LNCaP clone FGC (cell line): ENCODE measurements at regions not wholly inside any gene's neighbourhood (a gene's known extent, or its start where the extent isn't known, plus 50 kb on each side); places are given as distances from the start of the nearest gene placed in this dataset.

ENCODE experiments used
- DNase-seq: peaks from one replicate; pipeline ENCODE4 v3.0.0-alpha.2; 2011; ENCODE audit warnings: low read depth
- H3K4me3 ChIP-seq: 2 replicates; pipeline ENCODE4 v1.5.1; 2011; ENCODE audit warnings: mild to moderate bottlenecking, low read depth, low read length, control low read depth
- TF ChIP-seq, protein P1 (sequence below): IDR thresholded peaks from 2 replicates; pipeline ENCODE4 v1.5.1; 2012; ENCODE audit warnings: mild to moderate bottlenecking; ENCODE audit not compliant: control insufficient read depth, insufficient read depth; ENCODE audit errors: extremely low read depth

DNA sequence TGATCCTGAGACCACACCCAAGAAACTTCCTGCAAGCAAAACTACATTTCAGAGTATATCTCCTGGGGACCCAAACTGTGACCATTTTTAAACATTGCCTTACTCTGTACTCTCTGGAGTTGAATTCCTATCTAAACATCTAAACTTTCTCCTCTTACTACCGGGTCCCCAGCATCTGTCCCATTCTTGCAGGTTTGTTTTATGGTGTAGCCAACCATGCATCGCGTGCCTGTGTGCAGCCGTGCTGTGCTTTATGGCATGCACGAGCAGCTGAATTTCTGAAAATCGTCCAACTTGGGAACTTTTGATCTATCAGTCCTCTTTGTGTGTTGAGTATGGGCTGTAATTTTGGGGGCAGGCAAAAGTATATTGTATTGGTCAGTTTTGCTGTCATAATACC lies 423.8 kb upstream of the DPP6 start:
- no peak overlapping the region for H3K4me3 ChIP-seq
- DNase-seq: no peak
- TF ChIP-seq, protein P1, sequence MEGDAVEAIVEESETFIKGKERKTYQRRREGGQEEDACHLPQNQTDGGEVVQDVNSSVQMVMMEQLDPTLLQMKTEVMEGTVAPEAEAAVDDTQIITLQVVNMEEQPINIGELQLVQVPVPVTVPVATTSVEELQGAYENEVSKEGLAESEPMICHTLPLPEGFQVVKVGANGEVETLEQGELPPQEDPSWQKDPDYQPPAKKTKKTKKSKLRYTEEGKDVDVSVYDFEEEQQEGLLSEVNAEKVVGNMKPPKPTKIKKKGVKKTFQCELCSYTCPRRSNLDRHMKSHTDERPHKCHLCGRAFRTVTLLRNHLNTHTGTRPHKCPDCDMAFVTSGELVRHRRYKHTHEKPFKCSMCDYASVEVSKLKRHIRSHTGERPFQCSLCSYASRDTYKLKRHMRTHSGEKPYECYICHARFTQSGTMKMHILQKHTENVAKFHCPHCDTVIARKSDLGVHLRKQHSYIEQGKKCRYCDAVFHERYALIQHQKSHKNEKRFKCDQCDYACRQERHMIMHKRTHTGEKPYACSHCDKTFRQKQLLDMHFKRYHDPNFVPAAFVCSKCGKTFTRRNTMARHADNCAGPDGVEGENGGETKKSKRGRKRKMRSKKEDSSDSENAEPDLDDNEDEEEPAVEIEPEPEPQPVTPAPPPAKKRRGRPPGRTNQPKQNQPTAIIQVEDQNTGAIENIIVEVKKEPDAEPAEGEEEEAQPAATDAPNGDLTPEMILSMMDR: no peak

DNA sequence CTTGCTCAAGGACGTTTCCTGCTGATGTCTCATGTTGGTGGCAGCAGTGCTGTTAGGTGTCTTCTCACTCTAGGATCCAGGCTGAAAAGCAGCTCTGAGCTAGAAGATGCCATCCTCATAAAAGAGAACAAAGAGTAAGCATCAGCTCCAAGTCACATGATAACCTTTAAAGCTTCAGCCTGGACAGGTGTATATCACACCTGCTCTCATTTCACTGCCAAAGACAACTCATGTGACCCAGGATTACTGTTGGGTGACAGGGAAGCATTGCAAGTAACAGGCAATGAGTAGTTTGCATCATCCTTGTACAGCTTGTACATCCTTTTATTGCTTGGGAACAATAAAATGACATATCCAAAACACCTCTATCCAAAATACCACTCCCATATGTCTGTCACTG lies 423.4 kb upstream of the DPP6 start:
- TF ChIP-seq, protein P1: no peak
- DNase-seq: peak; percentile 26
- no peak overlapping the region for H3K4me3 ChIP-seq

DNA sequence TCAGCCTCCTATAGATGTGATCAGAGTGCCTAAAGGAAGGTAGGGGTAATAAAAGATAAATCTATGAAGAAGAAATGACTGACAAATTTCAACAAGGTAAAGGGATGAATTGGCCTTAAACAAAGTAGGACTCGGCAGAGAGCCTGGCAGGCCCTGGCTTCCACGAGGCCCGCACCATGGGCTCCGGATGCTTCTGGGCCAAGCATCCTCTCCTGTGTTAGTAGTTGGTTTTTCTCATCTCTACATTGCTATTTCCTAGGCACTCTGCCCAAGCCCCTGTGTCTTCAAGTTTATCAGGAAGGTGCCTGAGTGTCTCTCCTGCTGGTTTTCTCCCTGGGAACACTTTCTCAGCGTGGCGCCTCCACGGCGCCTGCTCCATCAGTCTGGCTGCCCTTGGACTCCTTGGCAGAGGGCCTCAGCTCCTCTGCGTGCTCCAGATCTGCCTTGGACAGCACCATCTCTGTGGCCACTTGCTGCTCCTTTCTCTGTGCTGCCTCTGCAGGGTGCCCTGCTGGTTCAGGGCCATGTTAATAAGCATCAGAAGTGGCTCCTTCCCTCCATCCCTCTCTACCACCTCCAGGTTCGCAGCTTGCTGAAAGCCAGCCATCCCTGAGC lies 413.3 kb upstream of the DPP6 start:
- TF ChIP-seq, protein P1: no peak
- H3K4me3 ChIP-seq: no peak overlapping the region
- DNase-seq: no peak

DNA sequence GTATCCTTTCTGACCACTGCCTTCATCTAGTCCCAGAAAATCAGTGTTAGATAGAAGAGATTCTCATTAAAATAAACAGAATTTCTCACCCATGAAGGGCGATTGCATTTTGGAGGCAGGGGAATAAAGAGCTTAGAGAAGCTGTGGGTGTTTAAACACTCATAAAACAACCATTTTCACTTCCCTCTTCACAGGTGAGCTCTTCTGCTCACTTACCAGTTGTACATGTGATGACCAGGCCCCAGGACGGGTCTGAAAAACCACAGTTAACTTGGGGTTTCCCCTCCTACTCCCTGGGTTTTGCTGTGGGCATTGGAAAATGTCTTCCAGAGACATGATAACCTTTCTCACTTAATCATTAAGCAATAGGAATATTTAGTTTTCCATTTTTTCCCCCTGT lies 411.6 kb upstream of the DPP6 start:
- TF ChIP-seq, protein P1: no peak
- DNase-seq: no peak
- H3K4me3 ChIP-seq: no peak overlapping the region

DNA sequence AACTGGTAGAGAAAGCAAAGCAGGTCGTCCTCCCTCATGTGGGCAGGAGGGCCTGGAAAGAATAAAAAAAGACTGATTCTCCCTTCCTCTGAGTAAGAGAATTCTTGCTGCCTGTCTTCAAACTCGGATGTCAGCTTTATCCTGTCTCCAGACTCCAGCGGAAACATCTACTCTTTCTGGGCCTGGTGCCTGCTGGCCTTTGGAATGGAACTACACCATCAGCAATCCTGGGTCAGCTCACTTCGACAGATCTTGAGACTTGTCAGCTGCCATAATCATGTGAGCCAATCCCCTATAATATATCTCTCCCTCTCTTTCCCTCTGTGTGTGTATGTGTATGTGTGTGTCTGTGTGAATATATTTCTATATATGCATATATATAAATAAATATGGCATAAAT lies 411.0 kb upstream of the DPP6 start:
- no peak for DNase-seq
- TF ChIP-seq, protein P1: no peak
- H3K4me3 ChIP-seq: no peak overlapping the region

DNA sequence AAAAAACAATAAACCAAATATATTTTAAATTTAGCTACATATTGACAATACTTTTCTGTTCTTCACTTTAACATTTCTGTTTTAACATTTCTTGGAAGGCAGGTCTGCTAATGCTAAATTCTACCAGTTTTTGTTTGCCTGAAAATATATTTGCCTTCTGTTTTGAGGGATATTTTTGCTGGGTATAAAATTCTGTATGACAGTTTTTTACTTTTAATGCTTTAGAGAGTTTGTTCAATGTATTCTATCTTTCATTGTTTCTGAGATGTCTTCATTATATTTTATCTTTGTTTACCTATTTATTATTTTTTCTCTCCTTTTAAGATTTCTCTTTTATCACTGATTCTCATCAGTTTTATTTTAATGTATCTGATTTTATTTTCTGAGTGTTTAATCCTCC lies 409.2 kb upstream of the DPP6 start:
- TF ChIP-seq, protein P1: no peak
- no peak for DNase-seq
- H3K4me3 ChIP-seq: no peak overlapping the region

DNA sequence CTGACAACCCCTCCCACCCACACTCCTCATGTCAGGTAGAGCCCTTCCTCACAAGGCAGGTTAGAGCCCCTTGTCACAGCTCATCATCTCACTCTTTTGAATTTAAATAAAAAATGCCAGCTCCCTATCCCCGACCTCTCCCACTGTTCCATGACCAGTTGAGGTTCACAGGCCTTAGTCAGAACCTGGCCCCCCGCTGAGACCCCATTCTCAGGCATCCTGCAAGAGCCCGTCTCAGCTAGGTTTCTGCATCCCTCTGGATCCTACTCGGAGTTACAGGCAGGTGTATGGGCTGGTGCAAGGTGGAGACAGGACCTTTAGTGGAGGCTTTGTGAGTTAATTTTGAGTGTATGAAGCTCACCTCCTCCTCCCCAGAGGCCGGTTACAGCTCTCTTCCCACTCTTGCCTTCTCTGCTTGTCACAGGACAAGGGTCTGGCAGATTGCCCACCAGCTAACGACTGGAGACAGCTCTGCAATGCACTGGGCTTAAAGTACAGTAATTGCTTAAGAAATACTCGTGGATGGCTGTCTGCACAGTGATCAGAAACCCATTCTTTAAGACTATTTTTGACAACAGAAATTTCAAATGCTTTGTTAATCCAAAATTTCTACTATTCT lies 394.9 kb upstream of the DPP6 start:
- H3K4me3 ChIP-seq: no peak overlapping the region
- DNase-seq: no peak
- TF ChIP-seq, protein P1: no peak
